Activated CD8-positive, alpha-beta T cell treated with anti-CD3 and anti-CD28 coated beads for 36 hours (primary cell): ENCODE measurements at regions not wholly inside any gene's neighbourhood (a gene's known extent, or its start where the extent isn't known, plus 50 kb on each side); places are given as distances from the start of the nearest gene placed in this dataset.

Experiments
- ATAC-seq: fragments of 200-7000 bp; cut with Tn5 transposase; one replicate; pipeline ENCODE4 v1.10.0; 2021; ENCODE audit warnings: mild to moderate bottlenecking, moderate library complexity
- CTCF ChIA-PET: fragments of 350-600 bp; sonication (Branson Sonifier 250); formaldehyde crosslinking; loops from one replicate; lab custom pipeline; 2021; ENCODE audit warnings: antibody characterized with exemption; lab: Charles Lee
- POLR2A ChIA-PET: fragments of 350-600 bp; sonication (Branson Sonifier 250); formaldehyde crosslinking; loops from one replicate; lab custom pipeline; 2021; ENCODE audit warnings: antibody characterized with exemption; lab: Charles Lee
- DNase-seq: peaks from one replicate; pipeline ENCODE4 v3.0.0-alpha.2; 2020
- H3K27ac Mint-ChIP-seq: one replicate; pipeline ENCODE4 v1.8.0; 2021; ENCODE audit warnings: mild to moderate bottlenecking, mixed read lengths
- H3K27me3 Mint-ChIP-seq: one replicate; pipeline ENCODE4 v1.8.0; 2021; ENCODE audit warnings: mixed read lengths
- H3K36me3 Mint-ChIP-seq: one replicate; pipeline ENCODE4 v1.8.0; 2021; ENCODE audit warnings: low read depth, mixed read lengths
- H3K4me1 Mint-ChIP-seq: one replicate; pipeline ENCODE4 v1.8.0; 2021; ENCODE audit warnings: low read depth, mixed read lengths
- H3K4me3 Mint-ChIP-seq: one replicate; pipeline ENCODE4 v1.8.0; 2021; ENCODE audit warnings: mild to moderate bottlenecking, moderate library complexity, mixed read lengths
- H3K9me3 Mint-ChIP-seq: one replicate; pipeline ENCODE4 v1.8.0; 2021; ENCODE audit warnings: mixed read lengths
- intact Hi-C: fragments of 100-400 bp; cut with micrococcal nuclease; formaldehyde crosslinking; loops from one replicate; pipeline ENCODE4 v1.10.0; 2022
- TF ChIP-seq, protein P1 (sequence below): fragments of 200-600 bp; IDR thresholded peaks from one replicate; pipeline ENCODE4 v1.8.0; 2022; ENCODE audit warnings: antibody characterized with exemption, mild to moderate bottlenecking

GRCh38 chr6:40728643-40729042 is 141.5 kb upstream of the LRFN2 start:
- TF ChIP-seq, protein P1, sequence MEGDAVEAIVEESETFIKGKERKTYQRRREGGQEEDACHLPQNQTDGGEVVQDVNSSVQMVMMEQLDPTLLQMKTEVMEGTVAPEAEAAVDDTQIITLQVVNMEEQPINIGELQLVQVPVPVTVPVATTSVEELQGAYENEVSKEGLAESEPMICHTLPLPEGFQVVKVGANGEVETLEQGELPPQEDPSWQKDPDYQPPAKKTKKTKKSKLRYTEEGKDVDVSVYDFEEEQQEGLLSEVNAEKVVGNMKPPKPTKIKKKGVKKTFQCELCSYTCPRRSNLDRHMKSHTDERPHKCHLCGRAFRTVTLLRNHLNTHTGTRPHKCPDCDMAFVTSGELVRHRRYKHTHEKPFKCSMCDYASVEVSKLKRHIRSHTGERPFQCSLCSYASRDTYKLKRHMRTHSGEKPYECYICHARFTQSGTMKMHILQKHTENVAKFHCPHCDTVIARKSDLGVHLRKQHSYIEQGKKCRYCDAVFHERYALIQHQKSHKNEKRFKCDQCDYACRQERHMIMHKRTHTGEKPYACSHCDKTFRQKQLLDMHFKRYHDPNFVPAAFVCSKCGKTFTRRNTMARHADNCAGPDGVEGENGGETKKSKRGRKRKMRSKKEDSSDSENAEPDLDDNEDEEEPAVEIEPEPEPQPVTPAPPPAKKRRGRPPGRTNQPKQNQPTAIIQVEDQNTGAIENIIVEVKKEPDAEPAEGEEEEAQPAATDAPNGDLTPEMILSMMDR = no peak
- H3K4me3 Mint-ChIP-seq = no peak overlapping the region
- ChIA-PET POLR2A (no interaction called here), CTCF (no interaction called here)
- intact Hi-C loops = no loop called here
- H3K4me1 Mint-ChIP-seq = no peaks in the 10 kb centered on the region
- H3K27ac Mint-ChIP-seq = no peak overlapping the region
- ATAC-seq (no peak), DNase-seq (no peak)
- H3K27me3 Mint-ChIP-seq = peaks cover under 1% of the 10 kb centered on the region
- no peaks in the 10 kb centered on the region for H3K9me3 Mint-ChIP-seq
- no peaks in the 10 kb centered on the region for H3K36me3 Mint-ChIP-seq

DNA sequence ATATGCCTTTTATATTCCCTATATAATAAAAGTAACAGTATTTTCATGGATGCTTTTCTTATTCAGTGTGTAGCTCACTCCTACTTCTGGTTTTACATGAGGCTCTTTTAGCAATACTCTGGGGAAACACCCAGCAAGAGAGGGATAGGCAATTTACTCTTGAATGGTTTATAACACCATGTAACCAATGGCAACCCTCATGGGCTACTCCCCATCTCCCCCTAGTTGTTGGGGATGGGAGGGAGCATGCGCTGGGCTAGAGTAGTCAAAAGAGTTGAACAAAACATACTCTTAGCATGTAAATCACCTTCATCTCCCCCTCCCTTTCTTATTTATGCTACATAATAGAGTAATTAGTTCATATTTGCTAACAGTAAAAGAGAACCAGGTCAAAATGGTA is 140.1 kb upstream of the LRFN2 start:
- H3K4me1 Mint-ChIP-seq = no peaks in the 10 kb centered on the region
- CTCF ChIA-PET = no interaction called here
- no peaks in the 10 kb centered on the region for H3K9me3 Mint-ChIP-seq
- TF ChIP-seq, protein P1 = no peak
- H3K27me3 Mint-ChIP-seq = no peaks in the 10 kb centered on the region
- no peak for ATAC-seq
- POLR2A ChIA-PET = interaction anchor here (0.7 kb wide), 1 partner anchor 141 kb away, joined by 3 read pairs; no protein-coding TSS in a partner anchor
- H3K4me3 Mint-ChIP-seq = no peak overlapping the region
- intact Hi-C loops = no loop called here
- no peak overlapping the region for H3K27ac Mint-ChIP-seq
- H3K36me3 Mint-ChIP-seq = no peaks in the 10 kb centered on the region
- no peak for DNase-seq

DNA sequence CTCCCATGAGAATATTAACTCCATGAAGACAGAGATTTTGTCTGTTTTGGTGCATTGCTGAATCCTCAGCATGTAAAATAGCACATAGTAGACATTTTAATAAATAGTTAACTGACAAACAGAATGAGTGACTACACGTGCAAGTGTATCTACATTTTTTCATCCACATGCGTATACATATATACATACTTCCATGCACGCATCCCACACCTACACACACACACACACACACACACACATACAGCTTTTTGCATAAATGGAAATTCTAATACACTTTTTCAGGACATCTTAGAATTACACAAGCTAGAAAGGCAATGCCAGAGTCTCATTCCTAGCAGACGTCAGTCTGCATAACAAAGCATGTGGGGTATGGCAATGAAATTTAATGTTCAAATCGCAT is 139.7 kb upstream of the LRFN2 start:
- no peak for DNase-seq
- Mint-ChIP-seq H3K36me3 (no peaks in the 10 kb centered on the region), H3K27me3 (no peaks in the 10 kb centered on the region), H3K4me1 (no peaks in the 10 kb centered on the region), H3K9me3 (no peaks in the 10 kb centered on the region), H3K4me3 (no peak overlapping the region), H3K27ac (no peak overlapping the region)
- intact Hi-C loops = no loop called here
- TF ChIP-seq, protein P1 = no peak
- CTCF ChIA-PET = no interaction called here
- no peak for ATAC-seq
- POLR2A ChIA-PET = interaction anchor here (0.7 kb wide), 1 partner anchor 140 kb away, joined by 3 read pairs; no protein-coding TSS in a partner anchor

DNA sequence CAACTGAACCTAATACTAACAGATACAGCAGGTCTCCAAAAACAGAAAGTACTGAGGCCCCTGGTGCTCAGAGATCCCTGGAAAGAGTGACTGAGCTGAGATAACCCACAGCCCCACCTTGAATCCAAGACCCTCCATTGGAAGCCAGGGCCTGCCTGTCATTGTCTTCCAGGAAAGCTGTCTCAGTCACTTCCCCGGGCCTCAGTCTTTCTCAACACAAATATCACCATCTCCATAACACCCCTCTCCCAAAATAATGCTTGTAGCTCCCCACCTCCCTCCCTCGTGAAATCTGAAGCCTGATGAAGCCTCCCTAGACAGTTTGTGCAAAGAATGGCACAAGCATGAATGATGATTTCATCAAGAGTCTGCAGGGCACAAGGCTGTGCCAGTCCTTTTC is 138.2 kb upstream of the LRFN2 start:
- ATAC-seq (no peak), DNase-seq (no peak)
- Mint-ChIP-seq H3K4me3 (no peak overlapping the region), H3K9me3 (no peaks in the 10 kb centered on the region), H3K27me3 (no peaks in the 10 kb centered on the region), H3K36me3 (no peaks in the 10 kb centered on the region), H3K4me1 (peaks cover 3% of the 10 kb centered on the region), H3K27ac (no peak overlapping the region)
- TF ChIP-seq, protein P1 = no peak
- intact Hi-C loops = no loop called here
- ChIA-PET POLR2A (no interaction called here), CTCF (no interaction called here)

- H3K9me3 Mint-ChIP-seq = no peaks in the 10 kb centered on the region
- H3K4me1 Mint-ChIP-seq = peaks cover 6% of the 10 kb centered on the region
- no peak overlapping the region for H3K27ac Mint-ChIP-seq
- H3K27me3 Mint-ChIP-seq = no peaks in the 10 kb centered on the region
- DNase-seq = no peak
- POLR2A ChIA-PET = no interaction called here
- CTCF ChIA-PET = no interaction called here
- TF ChIP-seq, protein P1 = no peak
- intact Hi-C loops = no loop called here
- no peaks in the 10 kb centered on the region for H3K36me3 Mint-ChIP-seq
- H3K4me3 Mint-ChIP-seq = no peak overlapping the region
- no peak for ATAC-seq
Observed at GRCh38 chr6:40724886-40725285, 137.7 kb upstream of the LRFN2 start.
